H54 (cell line): ENCODE measurements at regions not wholly inside any gene's neighbourhood (a gene's known extent, or its start where the extent isn't known, plus 50 kb on each side); places are given as distances from the start of the nearest gene placed in this dataset.

Experiments used
- DNase-seq: peaks from one replicate; pipeline ENCODE4 v3.0.0; 2011; ENCODE audit warnings: low spot score, mixed read lengths; ENCODE audit not compliant: insufficient read length
- FAIRE-seq: peaks from 3 replicates; lab custom pipeline; 2011; peaks lifted over from hg19 to GRCh38; lab: Jason Lieb, UNC
- POLR2A ChIP-seq: IDR thresholded peaks from 2 replicates; pipeline ENCODE4 v1.6.1; 2011; ENCODE audit warnings: low read depth, mild to moderate bottlenecking, low read length

DNA sequence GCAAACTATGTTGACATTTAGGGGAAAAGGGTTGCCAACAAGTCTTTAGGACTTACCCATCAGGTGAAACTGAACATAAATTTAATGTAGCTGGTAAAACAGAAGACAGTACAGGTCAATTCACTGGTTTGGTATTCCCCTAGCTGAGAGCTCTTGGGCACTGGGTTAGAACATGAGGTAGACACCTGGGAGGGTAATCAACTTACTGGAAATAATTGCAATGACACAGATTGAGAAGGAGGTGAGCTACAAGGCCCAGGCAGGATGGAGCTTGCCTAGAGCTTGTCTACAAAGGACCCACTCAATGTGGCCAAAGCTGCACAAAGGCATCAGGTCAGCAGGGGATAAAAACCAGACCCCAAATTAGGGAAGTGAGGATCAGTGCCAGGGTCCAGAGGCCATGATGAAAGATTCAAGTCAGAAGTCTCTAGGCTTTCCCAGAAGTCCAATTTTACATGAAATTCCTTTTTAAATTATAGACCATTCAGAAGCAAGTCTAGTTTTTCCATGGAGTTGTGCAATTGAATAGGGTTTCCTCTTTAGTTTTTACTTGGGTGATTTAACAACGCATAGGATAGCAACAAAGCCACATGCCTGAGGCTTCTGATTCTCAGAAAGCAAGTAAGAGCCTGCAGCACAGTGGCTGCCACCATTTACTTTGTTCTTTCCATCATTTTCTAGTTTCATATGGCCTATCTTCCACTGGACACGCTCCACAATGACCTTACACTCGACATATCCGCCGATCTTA lies 194.0 kb downstream of the NDFIP2 start:
- DNase-seq (no peak), FAIRE-seq (no peak)
- TF ChIP-seq POLR2A, result no peak

DNA sequence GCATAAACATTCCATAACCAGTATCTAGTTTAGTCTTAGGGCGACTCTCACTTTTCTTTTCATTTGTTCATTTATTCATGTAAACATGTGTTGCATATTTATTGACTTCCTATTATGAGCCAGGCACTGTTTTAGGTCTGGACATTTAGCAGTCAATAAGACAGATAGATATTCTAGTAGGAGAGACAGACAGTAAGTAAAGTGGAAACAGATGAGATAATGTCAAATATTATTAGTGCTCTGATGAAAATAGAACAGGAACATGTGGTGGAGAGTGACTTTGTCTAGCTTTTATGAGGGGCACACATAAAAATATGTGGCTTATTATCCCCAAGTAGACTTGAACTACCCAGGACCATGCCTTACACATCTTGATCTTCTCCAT lies 193.0 kb downstream of the NDFIP2 start:
- no peak for TF ChIP-seq POLR2A
- no peak for DNase-seq
- no peak for FAIRE-seq

DNA sequence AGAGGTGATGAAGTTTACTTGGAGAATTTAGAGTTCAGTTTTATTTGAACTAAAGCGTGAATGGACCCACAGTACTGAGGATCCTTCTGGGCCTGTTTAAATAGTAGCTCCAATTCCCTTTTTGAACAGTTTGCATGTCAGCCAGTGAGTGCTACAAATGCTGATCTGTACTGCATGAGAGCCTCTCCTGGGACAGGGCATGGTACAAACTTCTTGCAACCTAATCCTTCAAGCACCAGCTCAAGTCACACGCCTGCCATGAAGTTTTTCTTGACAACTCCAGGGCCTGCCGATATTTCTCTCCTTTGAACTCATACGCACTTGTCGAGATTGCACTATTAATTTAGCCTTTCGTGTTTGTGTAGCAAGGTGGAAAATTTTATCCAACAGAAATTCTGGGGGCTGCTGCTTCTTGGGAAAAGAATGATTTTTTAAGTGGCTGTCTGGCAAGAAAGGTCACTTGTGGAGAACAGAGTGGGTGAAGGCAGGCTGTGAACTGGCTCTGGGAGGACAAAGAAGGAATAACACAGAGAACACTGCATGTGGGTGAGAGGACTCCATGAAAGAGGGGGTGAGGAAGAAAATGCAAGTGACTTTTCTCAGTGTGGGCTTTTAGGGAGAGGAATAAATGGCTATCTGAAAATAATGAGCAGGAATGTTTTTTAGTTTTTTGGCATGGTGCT lies 192.5 kb downstream of the NDFIP2 start:
- no peak for FAIRE-seq
- no peak for TF ChIP-seq POLR2A
- DNase-seq, result no peak

- no peak for DNase-seq
- TF ChIP-seq POLR2A, result no peak
- no peak for FAIRE-seq
These were observed 190.5 kb downstream of the NDFIP2 start for GRCh38 chr13:79671420-79671819.

GRCh38 chr13:79668201-79668752 lies 187.3 kb downstream of the NDFIP2 start:
- no peak for TF ChIP-seq POLR2A
- no peak for FAIRE-seq

DNA sequence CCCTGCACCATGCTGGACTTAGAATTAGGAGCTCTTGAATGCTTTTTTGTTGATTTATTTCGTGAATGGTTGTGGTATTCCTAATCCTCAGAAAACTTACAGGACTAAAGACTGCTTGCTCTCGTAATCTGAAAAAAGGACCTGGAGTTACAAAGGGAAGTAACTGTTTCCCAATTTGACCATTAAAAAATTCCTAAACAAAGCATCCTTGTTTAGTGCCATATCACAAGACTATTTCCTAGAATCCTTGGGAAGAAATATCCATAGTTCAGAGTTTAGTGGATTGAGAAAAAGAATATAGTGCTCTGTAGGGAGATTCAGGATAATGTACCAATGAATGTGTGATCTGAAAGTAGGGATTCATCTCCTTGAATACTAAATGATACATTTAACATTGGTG lies 186.8 kb downstream of the NDFIP2 start:
- DNase-seq (no peak), FAIRE-seq (no peak)
- no peak for TF ChIP-seq POLR2A

More at GRCh38 chr13:79668201-79668752, 187.3 kb downstream of the NDFIP2 start:
- no peak for DNase-seq

- no peak for TF ChIP-seq POLR2A
- no peak for FAIRE-seq
These were observed 183.2 kb downstream of the NDFIP2 start for GRCh38 chr13:79663977-79664636.

DNA sequence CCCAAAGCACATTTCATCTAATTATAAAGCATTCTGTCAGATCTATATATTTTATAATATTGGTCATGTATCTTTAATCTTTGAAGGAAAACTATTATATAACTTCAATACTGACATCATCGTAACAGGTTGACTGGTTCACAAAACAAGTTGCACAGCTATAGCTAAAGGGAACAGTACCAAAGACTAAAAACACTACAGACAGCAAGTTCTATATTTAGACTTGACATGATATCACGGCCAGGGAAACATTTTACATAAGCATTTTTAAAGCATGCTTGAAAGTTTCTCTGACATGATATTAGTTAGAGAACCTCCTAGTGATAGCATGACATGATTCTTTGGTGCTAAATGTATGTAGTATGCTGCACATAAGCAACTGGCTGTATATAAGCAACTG lies 182.5 kb downstream of the NDFIP2 start:
- TF ChIP-seq POLR2A, result no peak
- no peak for DNase-seq
- no peak for FAIRE-seq

More at GRCh38 chr13:79663977-79664636, 183.2 kb downstream of the NDFIP2 start:
- no peak for DNase-seq

DNA sequence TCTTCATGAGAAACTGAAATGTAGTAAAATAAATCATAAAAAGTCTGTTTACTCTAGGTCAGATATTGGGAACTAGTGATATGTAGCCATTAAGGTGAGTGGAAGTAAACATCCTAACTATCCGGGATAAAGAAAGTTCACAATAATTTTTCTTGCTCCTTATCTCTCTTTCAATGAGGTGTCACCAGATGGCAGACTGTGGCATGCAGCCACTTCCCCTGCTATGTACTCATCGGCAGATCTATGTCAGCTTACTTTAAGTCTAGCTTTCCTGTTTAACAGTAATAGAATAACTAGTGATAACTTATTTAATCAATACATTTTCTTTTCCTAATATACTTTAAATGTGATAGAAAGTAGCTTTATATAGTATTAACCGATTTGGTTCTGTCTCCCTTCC lies 181.9 kb downstream of the NDFIP2 start:
- TF ChIP-seq POLR2A, result no peak
- FAIRE-seq (no peak), DNase-seq (no peak)

- TF ChIP-seq POLR2A, result no peak
- FAIRE-seq, result no peak
- DNase-seq, result no peak
These were observed 179.4 kb downstream of the NDFIP2 start for GRCh38 chr13:79660361-79660760.

DNA sequence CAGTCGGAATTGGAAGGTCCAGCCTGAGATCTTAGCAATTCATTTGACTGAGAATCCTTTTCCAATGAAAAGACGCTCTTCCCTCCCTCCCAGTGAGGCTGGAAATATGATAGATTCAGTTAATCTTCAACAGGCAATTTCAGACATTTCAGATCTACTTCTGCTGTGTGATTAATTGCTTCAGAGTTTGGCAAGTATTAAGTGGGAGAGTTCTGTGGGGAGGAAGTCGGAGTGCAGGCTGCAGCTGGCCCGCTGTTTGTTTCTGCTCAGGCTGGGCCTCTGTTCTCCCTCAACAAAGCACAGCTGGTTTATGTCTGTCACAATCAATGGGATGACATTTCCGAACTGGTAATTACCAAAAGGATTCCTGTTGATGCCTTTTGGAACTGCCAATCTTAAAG lies 178.2 kb downstream of the NDFIP2 start:
- DNase-seq (no peak), FAIRE-seq (no peak)
- no peak for TF ChIP-seq POLR2A

GRCh38 chr13:79658333-79658975 lies 177.5 kb downstream of the NDFIP2 start:
- FAIRE-seq, result no peak
- DNase-seq, result no peak
- TF ChIP-seq POLR2A, result no peak

DNA sequence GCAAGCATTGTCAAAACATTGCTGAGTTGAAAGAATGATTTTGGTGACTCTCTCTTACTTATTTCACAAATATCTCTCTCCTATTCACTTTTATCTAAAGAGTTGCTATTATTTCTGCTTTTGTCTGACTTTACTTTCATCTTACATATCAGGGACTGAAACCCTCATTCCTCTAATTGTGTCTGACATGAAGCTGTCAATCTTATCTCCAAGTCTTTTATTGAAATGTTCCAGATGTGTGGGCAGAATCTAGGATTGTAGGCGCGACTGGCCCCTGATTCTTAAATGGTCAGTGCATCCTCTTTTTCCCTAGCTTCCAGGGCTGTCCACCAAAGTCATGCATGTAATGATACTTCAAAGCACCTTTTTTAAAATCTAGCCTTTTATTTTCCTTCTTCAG lies 174.6 kb downstream of the NDFIP2 start:
- DNase-seq, result no peak
- no peak for TF ChIP-seq POLR2A
- no peak for FAIRE-seq
